Trophoblast cell (in vitro differentiated cells and primary cell): ENCODE measurements at regions not wholly inside any gene's neighbourhood (a gene's known extent, or its start where the extent isn't known, plus 50 kb on each side); places are given as distances from the start of the nearest gene placed in this dataset.

Experiments
- DNase-seq, 2 donors: peaks; one replicate each; pipeline ENCODE4 v3.0.0-alpha.2; 2016
- H2AFZ ChIP-seq: 2 replicates; pipeline ENCODE4 v1.6.1; 2013; ENCODE audit warnings: low read length, moderate library complexity, mild to moderate bottlenecking; ENCODE audit not compliant: insufficient read depth, poor library complexity
- H2AK5ac ChIP-seq: 2 replicates; pipeline ENCODE4 v1.6.1; 2013; ENCODE audit warnings: mild to moderate bottlenecking, low read length
- H2BK120ac ChIP-seq: 2 replicates; pipeline ENCODE4 v1.6.1; 2013; ENCODE audit warnings: low read length, mild to moderate bottlenecking, moderate library complexity; ENCODE audit not compliant: insufficient read depth, poor library complexity
- H2BK12ac ChIP-seq: 2 replicates; pipeline ENCODE4 v1.6.1; 2013; ENCODE audit warnings: mild to moderate bottlenecking, low read length, moderate library complexity
- H2BK5ac ChIP-seq: 2 replicates; pipeline ENCODE4 v1.6.1; 2013; ENCODE audit warnings: low read length, low read depth, moderate library complexity, mild to moderate bottlenecking; ENCODE audit not compliant: poor library complexity
- H3K14ac ChIP-seq: 2 replicates; pipeline ENCODE4 v1.6.1; 2013; ENCODE audit warnings: mild to moderate bottlenecking, low read length
- H3K18ac ChIP-seq: 2 replicates; pipeline ENCODE4 v1.6.1; 2013; ENCODE audit warnings: mild to moderate bottlenecking, low read length
- H3K23ac ChIP-seq: 2 replicates; pipeline ENCODE4 v1.6.1; 2013; ENCODE audit warnings: low read length
- H3K27ac ChIP-seq: 2 replicates; pipeline ENCODE4 v1.5.1; 2013; ENCODE audit warnings: low read depth, mild to moderate bottlenecking, inconsistent platforms, low read length, moderate library complexity
- H3K27me3 ChIP-seq: 2 replicates; pipeline ENCODE4 v1.6.1; 2013; ENCODE audit warnings: inconsistent platforms, mild to moderate bottlenecking, low read length, moderate library complexity; ENCODE audit not compliant: insufficient read depth
- H3K36me3 ChIP-seq, 2 experiments: 1 replicate in 1 of 2; 2 replicates in 1 of 2; pipeline ENCODE4 v1.6.1; 2013; ENCODE audit warnings: low read length in 2 of 2, mild to moderate bottlenecking in 2 of 2, moderate library complexity in 1 of 2; ENCODE audit not compliant: insufficient read depth in 2 of 2, control insufficient read depth in 1 of 2
- H3K4ac ChIP-seq: 2 replicates; pipeline ENCODE4 v1.6.1; 2013; ENCODE audit warnings: low read depth, mild to moderate bottlenecking, low read length, moderate library complexity
- H3K4me1 ChIP-seq, 2 experiments: 1 replicate in 1 of 2; 2 replicates in 1 of 2; pipeline ENCODE4 v1.6.1; 2013; ENCODE audit warnings: low read length in 2 of 2, mild to moderate bottlenecking in 2 of 2, moderate library complexity in 1 of 2; ENCODE audit not compliant: insufficient read depth in 2 of 2, control insufficient read depth in 1 of 2
- H3K4me2 ChIP-seq: 2 replicates; pipeline ENCODE4 v1.6.1; 2013; ENCODE audit warnings: inconsistent platforms, mild to moderate bottlenecking, low read length, moderate library complexity
- H3K4me3 ChIP-seq: 2 replicates; pipeline ENCODE4 v1.5.1; 2013; ENCODE audit warnings: mild to moderate bottlenecking, low read depth, low read length, inconsistent platforms
- H3K79me1 ChIP-seq: one replicate; pipeline ENCODE4 v1.6.1; 2013; ENCODE audit warnings: low read length
- H3K79me2 ChIP-seq: 2 replicates; pipeline ENCODE4 v1.6.1; 2013; ENCODE audit warnings: low read length, mild to moderate bottlenecking; ENCODE audit not compliant: control insufficient read depth, insufficient read depth, poor library complexity
- H3K9ac ChIP-seq: 2 replicates; pipeline ENCODE4 v1.6.1; 2013; ENCODE audit warnings: mild to moderate bottlenecking, low read length
- H3K9me3 ChIP-seq: 2 replicates; pipeline ENCODE4 v1.6.1; 2013; ENCODE audit warnings: low read depth, mild to moderate bottlenecking, control low read depth, inconsistent platforms, low read length; ENCODE audit not compliant: insufficient read depth
- H4K12ac ChIP-seq: 2 replicates; pipeline ENCODE4 v1.6.1; 2013; ENCODE audit warnings: low read depth, mild to moderate bottlenecking, low read length, moderate library complexity
- H4K8ac ChIP-seq: 2 replicates; pipeline ENCODE4 v1.6.1; 2013; ENCODE audit warnings: low read depth, mild to moderate bottlenecking, low read length, moderate library complexity
- H4K91ac ChIP-seq: one replicate; pipeline ENCODE4 v1.6.1; 2013; ENCODE audit warnings: low read depth, mild to moderate bottlenecking, low read length, moderate library complexity
- WGBS: extraction: QIAGEN DNeasy Blood & Tissue Kit; methylation state at CpG from one replicate; pipeline ENCODE4 v1.1.7; 2013; ENCODE audit warnings: missing lambda C conversion rate; ENCODE audit not compliant: insufficient read length, insufficient coverage; ENCODE audit errors: extremely low coverage; 5-methylcytosine and 5-hydroxymethylcytosine counted together

GRCh38 chr4:136001791-136002190, 1530.5 kb downstream of the PCDH18 start:
- Histone ChIP-seq H3K79me1 (no peaks in the 10 kb centered on the region), H2BK5ac (no peak overlapping the region), H3K79me2 (no peaks in the 10 kb centered on the region), H3K9me3 (no peaks in the 10 kb centered on the region), H3K27me3 (no peaks in the 10 kb centered on the region), H3K4me2 (no peak overlapping the region), H2BK12ac (no peak overlapping the region), H3K9ac (no peak overlapping the region), H4K91ac (no peak overlapping the region), H3K27ac (no peak overlapping the region), H4K8ac (no peak overlapping the region), H4K12ac (no peak overlapping the region), H3K23ac (no peak overlapping the region), H3K4me1 (no peaks in the 10 kb centered on the region), H3K4ac (no peak overlapping the region), H2AK5ac (no peak overlapping the region), H2BK120ac (no peak overlapping the region), H3K14ac (no peak overlapping the region), H3K18ac (no peak overlapping the region), H3K4me3 (no peak overlapping the region), H3K36me3 (no peaks in the 10 kb centered on the region), H2AFZ (no peak overlapping the region)
- DNase-seq, result no peak
- WGBS, result no CpG with 5 or more reads among the region's 2 CpGs

GRCh38 chr4:136000246-136000645, 1532.0 kb downstream of the PCDH18 start:
- Histone ChIP-seq H4K12ac (no peak overlapping the region), H3K4me1 (no peaks in the 10 kb centered on the region), H3K27ac (no peak overlapping the region), H3K23ac (no peak overlapping the region), H3K14ac (no peak overlapping the region), H2BK120ac (no peak overlapping the region), H3K4me2 (no peak overlapping the region), H3K4me3 (no peak overlapping the region), H3K36me3 (no peaks in the 10 kb centered on the region), H3K4ac (no peak overlapping the region), H3K9ac (no peak overlapping the region), H3K18ac (no peak overlapping the region), H2AFZ (no peak overlapping the region), H3K79me2 (no peaks in the 10 kb centered on the region), H3K79me1 (no peaks in the 10 kb centered on the region), H4K91ac (no peak overlapping the region), H3K27me3 (no peaks in the 10 kb centered on the region), H4K8ac (no peak overlapping the region), H2AK5ac (no peak overlapping the region), H3K9me3 (no peaks in the 10 kb centered on the region), H2BK12ac (no peak overlapping the region), H2BK5ac (no peak overlapping the region)
- no CpG with 5 or more reads among the region's 1 CpG for WGBS
- DNase-seq, result no peak

GRCh38 chr4:135994360-135994759, 1537.9 kb downstream of the PCDH18 start:
- Histone ChIP-seq H4K91ac (no peak overlapping the region), H3K4ac (no peak overlapping the region), H4K8ac (no peak overlapping the region), H2BK120ac (no peak overlapping the region), H3K27me3 (no peaks in the 10 kb centered on the region), H3K23ac (no peak overlapping the region), H4K12ac (no peak overlapping the region), H3K9ac (no peak overlapping the region), H2BK5ac (no peak overlapping the region), H3K18ac (no peak overlapping the region), H3K27ac (no peak overlapping the region), H3K4me3 (no peak overlapping the region), H2AK5ac (no peak overlapping the region), H3K79me1 (no peaks in the 10 kb centered on the region), H3K36me3 (no peaks in the 10 kb centered on the region), H3K9me3 (no peaks in the 10 kb centered on the region), H3K4me2 (no peak overlapping the region), H2BK12ac (no peak overlapping the region), H2AFZ (no peak overlapping the region), H3K14ac (no peak overlapping the region), H3K79me2 (no peaks in the 10 kb centered on the region), H3K4me1 (no peaks in the 10 kb centered on the region)
- WGBS, result no CpG with 5 or more reads among the region's 7 CpGs
- DNase-seq, result no peak

GRCh38 chr4:135976860-135977259, 1555.4 kb downstream of the PCDH18 start:
- no peak overlapping the region for H3K14ac ChIP-seq

More at GRCh38 chr4:135976860-135977259, 1555.4 kb downstream of the PCDH18 start:
- H4K12ac ChIP-seq, result no peak overlapping the region
- H3K9ac ChIP-seq, result no peak overlapping the region
- H3K27me3 ChIP-seq, result no peaks in the 10 kb centered on the region
- H3K23ac ChIP-seq, result no peak overlapping the region
- H3K9me3 ChIP-seq, result no peaks in the 10 kb centered on the region
- no peaks in the 10 kb centered on the region for H3K36me3 ChIP-seq
- no peak overlapping the region for H3K4ac ChIP-seq
- H3K79me2 ChIP-seq, result no peaks in the 10 kb centered on the region
- H2AFZ ChIP-seq, result no peak overlapping the region
- H2BK12ac ChIP-seq, result no peak overlapping the region
- no peak overlapping the region for H2BK5ac ChIP-seq
- no peak overlapping the region for H3K4me2 ChIP-seq
- no peak overlapping the region for H3K4me3 ChIP-seq
- no peak overlapping the region for H3K18ac ChIP-seq
- no peak overlapping the region for H4K8ac ChIP-seq
- DNase-seq, result no peak
- H3K4me1 ChIP-seq, result no peaks in the 10 kb centered on the region
- H4K91ac ChIP-seq, result no peak overlapping the region
- no peak overlapping the region for H2BK120ac ChIP-seq
- no peak overlapping the region for H2AK5ac ChIP-seq
- no peak overlapping the region for H3K27ac ChIP-seq
- no peaks in the 10 kb centered on the region for H3K79me1 ChIP-seq
